ENCODE measurements at regions not wholly inside any gene's neighbourhood (a gene's known extent, or its start where the extent isn't known, plus 50 kb on each side); places are given as distances from the start of the nearest gene placed in this dataset.
"Not testable (repeated sequence)": the region's sequence is repeated elsewhere in the genome, so short reads cannot be mapped to it uniquely, and the experiment has no call there.

DNA sequence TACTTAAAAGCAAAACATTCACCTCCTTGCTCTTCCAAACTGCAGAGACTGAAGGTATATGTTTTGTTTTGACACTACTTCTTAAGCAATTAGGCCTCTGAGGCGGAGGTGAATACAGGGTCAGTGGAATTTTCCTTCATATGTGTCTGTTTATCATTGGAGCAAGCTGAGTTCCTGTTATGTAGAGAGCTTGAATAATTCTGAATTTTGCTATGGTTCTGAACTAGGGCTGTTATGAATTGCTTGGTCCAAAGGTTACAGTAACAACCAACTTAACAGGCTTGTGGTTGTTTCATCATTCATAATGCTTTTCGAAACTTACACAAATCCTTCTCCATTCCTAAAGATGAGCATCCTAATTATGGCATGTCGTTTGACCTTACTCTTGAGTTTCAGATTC is 444.6 kb upstream of the MEF2C start:
- 63% methylated on average over 3 of the region's 3 CpGs for WGBS
- Histone ChIP-seq H3K4me3 (ENCODE audit: low read depth, low read length) (no peak overlapping the region), H3K4me1 (ENCODE audit: insufficient read depth) (no peaks in the 10 kb centered on the region), H3K36me3 (ENCODE audit: insufficient read depth) (no peaks in the 10 kb centered on the region), H3K27ac (ENCODE audit: low read depth) (no peak overlapping the region)
- no peak for DNase-seq (ENCODE audit: extremely low spot score)

DNA sequence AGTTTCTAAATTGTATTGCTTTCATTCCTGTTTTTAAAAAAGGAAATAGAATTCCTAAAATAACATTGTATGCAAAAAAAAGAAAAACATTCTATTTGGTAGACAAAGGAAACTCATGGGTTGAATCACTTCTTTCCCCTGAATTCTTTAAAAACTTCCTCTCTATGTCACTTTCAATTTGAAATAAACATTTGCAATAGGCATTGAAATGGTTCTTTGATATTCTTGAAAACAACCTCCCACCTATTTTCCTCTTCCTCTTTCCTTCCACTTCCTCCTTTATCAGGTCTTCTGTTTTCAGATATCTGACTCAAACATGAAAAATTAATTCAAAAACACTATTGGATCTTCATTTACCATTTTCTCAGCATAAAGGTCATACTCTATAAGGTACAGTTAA is 442.0 kb upstream of the MEF2C start:
- Histone ChIP-seq H3K4me3 (ENCODE audit: low read depth, low read length) (no peak overlapping the region), H3K27ac (ENCODE audit: low read depth) (no peak overlapping the region), H3K4me1 (ENCODE audit: insufficient read depth) (no peaks in the 10 kb centered on the region), H3K36me3 (ENCODE audit: insufficient read depth) (no peaks in the 10 kb centered on the region)
- DNase-seq (ENCODE audit: extremely low spot score): no peak

DNA sequence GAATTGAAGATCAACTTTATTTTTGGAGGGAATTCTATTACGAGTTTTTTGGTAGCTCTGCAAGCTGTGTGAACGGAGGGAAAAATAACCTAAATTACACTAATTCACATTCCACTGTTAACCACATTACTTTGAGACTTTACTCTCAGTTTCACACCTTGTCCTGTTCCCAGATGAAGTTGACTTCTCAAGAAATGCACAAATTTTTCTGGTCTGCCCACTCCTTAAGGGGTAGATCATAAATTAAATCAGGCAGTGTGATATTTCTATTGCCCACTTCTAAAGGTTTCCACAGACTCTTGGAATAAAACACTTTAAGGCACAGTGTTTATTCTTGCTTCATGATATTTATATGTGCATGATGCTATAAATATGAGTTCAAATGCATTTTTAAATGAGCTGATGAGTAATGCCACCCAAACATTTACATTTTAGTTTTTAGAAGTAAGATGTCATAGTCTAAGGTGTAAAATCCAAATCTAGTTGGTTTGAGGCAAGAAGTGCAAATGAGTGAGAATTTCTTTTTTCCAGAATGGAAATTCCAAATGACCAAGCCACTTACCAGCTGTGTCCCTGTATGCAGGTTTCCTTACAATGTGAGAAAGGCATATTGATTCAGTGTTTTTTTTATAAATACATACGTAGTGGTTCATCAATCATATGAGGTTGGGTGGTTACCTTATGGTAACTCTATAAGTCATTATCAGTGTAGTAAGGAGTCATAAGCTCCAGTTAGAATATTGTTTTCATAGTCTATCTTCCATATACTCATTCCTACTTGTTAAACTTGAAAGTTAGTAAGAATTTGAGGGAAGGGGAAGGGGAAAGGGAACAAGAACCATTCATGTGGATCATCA is 437.7 kb upstream of the MEF2C start:
- H3K4me1 ChIP-seq (ENCODE audit: insufficient read depth): no peaks in the 10 kb centered on the region
- WGBS: 72% methylated on average over 3 of the region's 3 CpGs
- no peak for DNase-seq (ENCODE audit: extremely low spot score)
- H3K27ac ChIP-seq (ENCODE audit: low read depth): no peak overlapping the region
- no peak overlapping the region for H3K4me3 ChIP-seq (ENCODE audit: low read depth, low read length)
- H3K36me3 ChIP-seq (ENCODE audit: insufficient read depth): no peaks in the 10 kb centered on the region

DNA sequence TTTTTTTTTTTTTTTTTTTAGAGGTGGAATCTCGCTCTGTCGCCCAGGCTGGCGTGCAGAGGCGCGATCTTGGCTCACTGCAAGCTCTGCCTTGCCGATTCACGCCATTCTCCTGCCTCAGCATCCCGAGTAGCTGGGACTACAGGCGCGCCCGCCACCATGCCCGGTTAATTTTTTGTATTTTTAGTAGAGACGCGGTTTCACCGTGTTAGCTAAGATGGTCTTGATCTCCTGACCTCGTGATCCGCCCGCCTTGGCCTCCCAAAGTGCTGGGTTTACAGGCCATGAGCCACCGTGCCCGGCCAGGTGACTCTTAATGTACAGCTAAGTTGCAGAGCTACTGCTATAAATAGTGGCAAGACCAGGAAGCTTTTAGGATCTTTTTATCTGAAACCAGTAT is 434.9 kb upstream of the MEF2C start:
- H3K4me1 ChIP-seq (ENCODE audit: insufficient read depth); H3K27ac ChIP-seq (ENCODE audit: low read depth); H3K36me3 ChIP-seq (ENCODE audit: insufficient read depth); DNase-seq (ENCODE audit: extremely low spot score); H3K4me3 ChIP-seq (ENCODE audit: low read depth, low read length): not testable (repeated sequence)
- 96% methylated on average over 20 of the region's 20 CpGs for WGBS

DNA sequence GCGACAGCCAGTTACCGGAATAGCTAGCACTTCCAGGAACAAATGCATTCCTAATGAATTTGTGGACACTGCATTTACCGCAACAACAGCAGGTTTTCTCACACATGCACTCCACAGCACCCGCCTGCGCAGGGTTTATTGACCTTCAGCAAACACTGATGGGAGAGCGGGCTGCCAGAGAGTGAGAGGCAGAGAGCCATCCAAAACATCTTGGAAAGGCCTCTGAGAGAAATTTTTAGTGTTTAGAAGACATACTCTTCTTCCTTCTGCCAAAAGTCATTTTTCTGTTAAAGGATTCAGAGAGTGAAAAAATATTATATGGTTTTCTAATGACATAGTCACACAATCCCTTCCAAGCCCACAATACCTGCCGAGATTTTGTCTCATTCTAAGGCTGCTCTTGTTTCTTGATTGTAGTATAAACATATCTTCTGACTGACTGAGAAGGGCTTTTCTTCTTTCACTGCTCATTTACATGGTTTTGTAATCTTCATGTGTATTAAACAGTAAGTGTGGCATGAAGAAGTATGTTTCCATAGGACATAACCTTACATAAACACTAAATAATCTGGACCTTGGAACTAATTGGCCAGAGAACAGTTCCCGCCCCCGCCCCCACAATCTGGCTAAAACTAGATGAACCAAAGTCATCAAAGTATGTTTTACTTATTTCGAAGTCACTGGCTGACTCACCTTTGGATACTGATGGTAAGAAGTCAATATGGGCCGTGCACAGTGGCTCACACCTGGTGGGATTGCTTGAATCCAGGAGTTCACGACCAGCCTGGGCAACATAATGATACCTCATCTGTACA is 432.5 kb upstream of the MEF2C start:
- DNase-seq (ENCODE audit: extremely low spot score): no peak
- Histone ChIP-seq H3K27ac (ENCODE audit: low read depth) (no peak overlapping the region), H3K4me3 (ENCODE audit: low read depth, low read length) (no peak overlapping the region), H3K4me1 (ENCODE audit: insufficient read depth) (no peaks in the 10 kb centered on the region), H3K36me3 (ENCODE audit: insufficient read depth) (no peaks in the 10 kb centered on the region)
- WGBS: 66% methylated on average over 12 of the region's 12 CpGs

DNA sequence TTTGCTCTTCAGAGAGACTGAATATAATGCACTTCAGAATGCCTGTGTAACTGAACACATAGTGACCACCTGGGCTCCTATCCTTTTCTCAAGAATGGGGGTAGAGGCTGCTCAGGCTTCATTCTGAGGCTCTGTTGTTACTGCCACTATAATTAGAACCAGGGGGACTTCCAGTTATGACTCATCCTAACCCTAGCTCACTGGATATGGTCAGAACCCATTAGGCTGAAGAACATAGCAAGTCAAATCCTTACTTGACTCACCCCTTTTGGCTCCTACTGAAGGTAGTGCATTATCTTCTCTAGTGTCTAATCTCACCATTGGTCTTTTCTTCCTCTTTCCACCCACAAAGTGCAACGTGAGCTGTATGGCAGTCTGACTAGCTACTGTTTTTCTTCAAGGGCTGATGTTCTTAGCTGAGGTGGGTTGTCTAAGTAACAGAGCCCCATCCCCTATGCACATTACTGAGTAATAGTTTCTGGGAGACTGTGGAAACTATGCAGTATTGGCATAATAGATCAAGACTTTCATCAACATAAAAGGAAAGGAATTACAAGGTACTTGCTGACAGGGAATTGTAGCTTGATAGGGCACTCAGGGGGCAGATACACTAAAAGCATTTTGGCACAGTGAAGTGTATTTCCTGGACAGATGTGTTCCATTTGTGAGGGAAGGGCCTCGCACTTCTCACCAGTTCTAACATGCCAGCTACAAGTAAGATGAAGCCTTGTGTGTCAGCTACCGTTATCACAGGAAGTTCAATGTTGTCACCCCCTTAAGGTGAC is 431.0 kb upstream of the MEF2C start:
- H3K27ac ChIP-seq (ENCODE audit: low read depth): no peak overlapping the region
- WGBS: 38% methylated on average over 3 of the region's 3 CpGs
- no peaks in the 10 kb centered on the region for H3K4me1 ChIP-seq (ENCODE audit: insufficient read depth)
- H3K4me3 ChIP-seq (ENCODE audit: low read depth, low read length): no peak overlapping the region
- H3K36me3 ChIP-seq (ENCODE audit: insufficient read depth): no peaks in the 10 kb centered on the region
- DNase-seq (ENCODE audit: extremely low spot score): no peak

DNA sequence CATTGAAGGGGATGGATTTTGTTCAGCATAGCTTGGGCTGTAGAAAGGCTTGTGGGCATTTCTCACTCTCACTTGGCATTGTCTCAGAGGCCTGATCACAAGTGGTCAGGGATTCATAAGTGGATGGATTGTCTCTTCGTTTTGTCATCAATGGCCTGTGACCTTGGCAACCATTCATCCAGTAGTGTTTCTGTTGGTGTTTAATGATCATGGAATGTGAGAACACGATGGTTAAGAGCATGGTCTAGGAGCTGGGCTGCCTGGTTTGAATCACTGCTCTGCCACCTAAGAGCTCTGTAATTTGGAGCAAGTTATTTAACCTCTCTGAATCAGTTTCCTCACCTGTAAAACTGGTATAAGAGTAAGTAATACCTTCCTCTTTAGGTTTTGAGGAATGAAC is 430.1 kb upstream of the MEF2C start:
- 41% methylated on average over 2 of the region's 2 CpGs for WGBS
- H3K27ac ChIP-seq (ENCODE audit: low read depth): no peak overlapping the region
- no peak overlapping the region for H3K4me3 ChIP-seq (ENCODE audit: low read depth, low read length)
- no peaks in the 10 kb centered on the region for H3K4me1 ChIP-seq (ENCODE audit: insufficient read depth)
- DNase-seq (ENCODE audit: extremely low spot score): no peak
- no peaks in the 10 kb centered on the region for H3K36me3 ChIP-seq (ENCODE audit: insufficient read depth)

DNA sequence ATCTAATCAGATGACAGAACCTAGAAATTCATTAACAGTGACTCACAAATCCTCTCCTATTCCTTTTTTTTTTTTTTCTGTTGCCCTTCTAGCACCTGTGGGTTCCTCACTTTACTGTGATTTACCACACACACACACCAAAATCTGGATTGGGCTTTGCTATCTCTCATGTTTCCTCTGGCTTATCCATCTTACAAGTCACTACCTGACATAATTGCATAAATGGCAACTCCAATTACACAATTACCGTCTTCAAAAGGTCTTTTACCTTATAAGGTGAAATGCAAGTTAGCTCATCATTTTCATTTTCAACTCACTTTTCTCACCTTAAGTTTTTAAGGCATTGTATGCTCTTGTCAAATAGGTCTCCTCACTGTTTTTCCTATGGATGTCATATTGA is 426.3 kb upstream of the MEF2C start:
- WGBS: 92% methylated on average over 1 of the region's 1 CpG
- H3K4me3 ChIP-seq (ENCODE audit: low read depth, low read length): no peak overlapping the region
- no peak overlapping the region for H3K27ac ChIP-seq (ENCODE audit: low read depth)
- H3K36me3 ChIP-seq (ENCODE audit: insufficient read depth): no peaks in the 10 kb centered on the region
- DNase-seq (ENCODE audit: extremely low spot score): no peak
- H3K4me1 ChIP-seq (ENCODE audit: insufficient read depth): no peaks in the 10 kb centered on the region

DNA sequence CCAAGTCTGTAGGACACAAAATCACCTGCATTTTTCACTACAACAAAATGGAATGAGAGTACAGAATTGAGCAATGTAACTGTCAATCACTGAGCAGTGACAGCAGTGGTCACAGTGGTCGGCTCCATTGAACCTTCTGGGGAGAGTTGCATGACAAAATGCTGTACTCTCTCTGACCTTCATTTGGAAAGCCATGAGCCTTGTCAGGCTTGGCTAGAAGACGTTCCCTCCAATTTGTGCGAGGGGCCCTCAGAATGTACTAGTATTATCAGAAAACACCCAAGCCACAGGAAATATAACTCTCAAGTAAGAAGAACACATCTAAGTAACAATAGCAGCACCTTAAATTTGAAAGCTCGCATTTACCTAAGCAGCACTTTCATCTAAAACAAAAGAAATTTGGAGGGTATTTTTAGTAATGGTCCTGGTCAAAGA is 425.6 kb upstream of the MEF2C start:
- H3K27ac ChIP-seq (ENCODE audit: low read depth): no peak overlapping the region
- no peak for DNase-seq (ENCODE audit: extremely low spot score)
- no peak overlapping the region for H3K4me3 ChIP-seq (ENCODE audit: low read depth, low read length)
- WGBS: 84% methylated on average over 4 of the region's 4 CpGs
- H3K4me1 ChIP-seq (ENCODE audit: insufficient read depth): no peaks in the 10 kb centered on the region
- H3K36me3 ChIP-seq (ENCODE audit: insufficient read depth): no peaks in the 10 kb centered on the region

DNA sequence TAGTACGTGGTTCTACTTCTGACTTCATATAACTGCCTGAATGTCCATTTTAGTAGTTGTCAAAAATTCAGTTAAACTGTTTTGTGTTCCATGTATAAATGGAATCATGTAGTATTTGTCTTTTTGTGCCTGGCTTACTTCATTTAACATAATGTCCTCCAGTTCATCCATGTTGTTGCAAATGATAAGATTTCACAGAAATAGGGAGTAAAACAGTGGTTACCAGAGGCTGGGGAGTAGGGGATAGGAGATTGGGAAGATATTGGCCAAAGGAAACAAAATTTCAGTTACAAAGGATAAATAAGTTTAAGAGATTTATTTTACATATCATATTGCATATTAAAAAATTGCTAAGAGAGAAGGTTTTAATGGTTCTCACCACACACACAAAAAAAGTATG is 425.0 kb upstream of the MEF2C start:
- Histone ChIP-seq H3K4me1 (ENCODE audit: insufficient read depth) (no peaks in the 10 kb centered on the region), H3K36me3 (ENCODE audit: insufficient read depth) (no peaks in the 10 kb centered on the region), H3K4me3 (ENCODE audit: low read depth, low read length) (no peak overlapping the region), H3K27ac (ENCODE audit: low read depth) (no peak overlapping the region)
- WGBS: 86% methylated on average over 1 of the region's 1 CpG
- no peak for DNase-seq (ENCODE audit: extremely low spot score)

DNA sequence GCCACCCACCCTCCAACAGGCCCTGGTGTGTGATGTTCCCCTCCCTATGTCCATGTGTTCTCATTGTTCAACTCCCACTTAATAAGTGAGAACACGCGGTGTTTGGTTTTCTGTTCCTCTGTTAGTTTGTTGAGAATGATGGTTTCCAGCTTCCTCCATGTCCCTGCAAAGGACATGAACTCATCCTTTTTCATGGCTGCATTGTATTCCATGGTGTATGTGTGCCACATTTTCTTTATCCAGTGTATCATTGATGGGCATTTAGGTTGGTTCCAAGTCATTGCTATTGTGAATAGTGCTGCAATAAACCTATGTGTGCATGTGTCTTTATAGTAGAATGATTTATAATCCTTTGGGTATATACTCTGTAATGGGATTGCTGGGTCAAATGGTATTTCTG is 424.2 kb upstream of the MEF2C start:
- WGBS: 100% methylated on average over 2 of the region's 2 CpGs
- not testable (repeated sequence) for H3K4me1 ChIP-seq (ENCODE audit: insufficient read depth); H3K4me3 ChIP-seq (ENCODE audit: low read depth, low read length); H3K36me3 ChIP-seq (ENCODE audit: insufficient read depth); H3K27ac ChIP-seq (ENCODE audit: low read depth); DNase-seq (ENCODE audit: extremely low spot score)

DNA sequence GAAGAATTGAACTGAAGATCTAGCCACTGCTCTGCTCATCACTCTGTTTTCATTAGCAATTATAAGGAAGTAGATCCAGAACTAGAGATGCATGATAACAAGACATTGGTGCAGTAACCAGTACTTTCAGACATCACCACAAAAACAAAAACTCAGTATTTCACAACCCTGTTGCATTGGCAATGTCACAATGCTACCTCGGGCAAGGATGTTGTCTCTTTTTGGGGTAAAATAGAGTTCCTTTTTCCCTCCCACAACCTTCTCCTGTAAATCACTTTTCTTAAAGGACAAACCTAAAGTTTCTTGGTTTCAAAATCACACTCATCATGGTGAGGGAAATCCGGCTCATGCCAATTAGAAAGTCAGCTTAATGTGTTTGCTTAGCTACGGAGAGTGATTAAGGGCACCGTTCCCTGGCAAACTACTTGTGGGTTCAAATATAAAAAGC is 420.1 kb upstream of the MEF2C start:
- H3K4me3 ChIP-seq (ENCODE audit: low read depth, low read length): no peak overlapping the region
- no peak overlapping the region for H3K27ac ChIP-seq (ENCODE audit: low read depth)
- H3K4me1 ChIP-seq (ENCODE audit: insufficient read depth): no peaks in the 10 kb centered on the region
- DNase-seq (ENCODE audit: extremely low spot score): no peak
- WGBS: 85% methylated on average over 4 of the region's 4 CpGs
- H3K36me3 ChIP-seq (ENCODE audit: insufficient read depth): no peaks in the 10 kb centered on the region

DNA sequence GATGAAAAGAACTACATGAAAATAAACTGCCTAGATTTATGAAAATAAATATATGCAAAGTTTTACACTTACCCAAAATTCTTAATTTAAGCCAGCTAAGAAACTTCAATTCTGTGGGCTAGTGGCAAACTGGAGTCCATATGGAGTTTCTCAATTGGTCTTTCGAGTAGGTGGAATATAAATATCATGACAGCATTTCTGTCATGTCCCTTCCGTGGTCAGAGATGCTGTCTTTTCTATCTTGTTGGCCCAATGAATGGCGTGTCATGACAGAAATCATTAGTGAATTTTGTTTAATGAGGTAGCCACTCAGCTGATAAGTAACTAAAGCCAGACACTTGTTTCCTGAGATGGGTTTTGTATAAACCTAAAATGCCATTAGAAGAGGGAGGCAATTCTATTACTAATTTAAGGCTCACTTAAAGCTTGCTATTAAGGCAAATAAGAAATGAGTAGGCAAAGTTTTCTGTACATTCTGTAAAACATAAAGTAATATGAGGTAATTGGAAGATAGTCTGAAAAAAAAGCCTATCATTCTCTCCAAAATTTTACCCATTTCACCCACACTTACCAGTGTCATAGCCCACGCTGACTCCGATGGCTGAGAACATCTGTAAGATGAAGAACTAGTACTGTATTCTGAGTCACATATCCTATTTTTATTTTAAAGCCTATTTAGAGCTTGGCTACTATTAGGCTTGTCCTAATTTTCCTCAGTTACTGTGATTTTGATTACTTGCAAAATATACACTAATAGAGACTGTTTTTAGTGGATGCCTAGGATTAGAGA is 419.3 kb upstream of the MEF2C start:
- no peak overlapping the region for H3K27ac ChIP-seq (ENCODE audit: low read depth)
- no peaks in the 10 kb centered on the region for H3K4me1 ChIP-seq (ENCODE audit: insufficient read depth)
- WGBS: 86% methylated on average over 5 of the region's 5 CpGs
- no peak overlapping the region for H3K4me3 ChIP-seq (ENCODE audit: low read depth, low read length)
- DNase-seq (ENCODE audit: extremely low spot score): no peak
- no peaks in the 10 kb centered on the region for H3K36me3 ChIP-seq (ENCODE audit: insufficient read depth)

Measured in urinary bladder (tissue), 3 donors.